Panc1 (cell line): ENCODE measurements at regions not wholly inside any gene's neighbourhood (a gene's known extent, or its start where the extent isn't known, plus 50 kb on each side); places are given as distances from the start of the nearest gene placed in this dataset.

Experiments used
- ATAC-seq: fragments of 200-7000 bp; cut with Tn5 transposase; 2 replicates; pipeline ENCODE4 v1.9.1; 2020; ENCODE audit warnings: mild to moderate bottlenecking, moderate library complexity
- BruUV-seq: library from RNA; stranded (reverse); fragments of 400-500 nt; replicated peaks from 2 replicates; lab custom pipeline; 2021; lab: Mats Ljungman, UMichigan
- CTCF ChIA-PET: fragments of 300-600 bp; sonication (Branson Sonifier 250); formaldehyde crosslinking; loops from one replicate; lab custom pipeline; 2022; ENCODE audit warnings: antibody characterized with exemption; lab: Charles Lee
- POLR2A ChIA-PET: fragments of 300-600 bp; sonication (Branson Sonifier 250); formaldehyde crosslinking; loops from one replicate; lab custom pipeline; 2022; ENCODE audit warnings: antibody characterized with exemption; lab: Charles Lee
- DNase-seq: peaks from one replicate; pipeline ENCODE4 v3.0.0-alpha.2; 2010; ENCODE audit warnings: low read depth, low spot score
- H3K27ac ChIP-seq: 2 replicates; pipeline ENCODE4 v1.5.1; 2011; ENCODE audit warnings: mild to moderate bottlenecking, low read length, inconsistent platforms
- H3K27me3 ChIP-seq: fragments of 200-500 bp; sonication (Bioruptor generic); 2 replicates; pipeline ENCODE4 v1.6.0; 2014; ENCODE audit warnings: low read length, inconsistent platforms; ENCODE audit not compliant: control insufficient read depth, insufficient read depth
- H3K36me3 ChIP-seq: fragments of 200-500 bp; sonication (Bioruptor generic); 2 replicates; pipeline ENCODE4 v1.5.1; 2014; ENCODE audit warnings: inconsistent platforms, mild to moderate bottlenecking, low read length, moderate library complexity; ENCODE audit not compliant: control insufficient read depth, insufficient read depth
- H3K4me1 ChIP-seq: 2 replicates; pipeline ENCODE4 v1.5.1; 2011; ENCODE audit warnings: inconsistent platforms, mild to moderate bottlenecking, low read length, moderate library complexity; ENCODE audit not compliant: control insufficient read depth, insufficient read depth
- H3K4me3 ChIP-seq, 2 experiments: 2 replicates each; pipeline ENCODE4 v1.5.1; 2011 to 2012; ENCODE audit warnings: low read depth in 2 of 2, low read length in 2 of 2, mild to moderate bottlenecking in 2 of 2, inconsistent platforms in 1 of 2, moderate library complexity in 1 of 2
- H3K9me3 ChIP-seq: fragments of 200-500 bp; sonication (Bioruptor generic); 2 replicates; pipeline ENCODE4 v1.5.1; 2014; ENCODE audit warnings: low read depth, mild to moderate bottlenecking, inconsistent platforms, low read length, moderate library complexity; ENCODE audit not compliant: control insufficient read depth, insufficient read depth
- POLR2AphosphoS5 ChIP-seq: IDR thresholded peaks from 2 replicates; pipeline ENCODE4 v1.6.1; 2012; ENCODE audit warnings: mild to moderate bottlenecking, low read depth, low read length, moderate library complexity
- SIN3A ChIP-seq: IDR thresholded peaks from 2 replicates; pipeline ENCODE4 v1.6.1; 2012; ENCODE audit warnings: low read depth, mild to moderate bottlenecking, low read length, moderate library complexity, borderline replicate concordance; ENCODE audit not compliant: insufficient read depth
- TCF7L2 ChIP-seq: IDR thresholded peaks from 2 replicates; pipeline ENCODE4 v1.6.1; 2011; ENCODE audit warnings: mild to moderate bottlenecking, low read depth, low read length, inconsistent platforms
- in situ Hi-C: cut with HindIII; loops from 2 replicates; pipeline ENCODE4 v1.10.0; 2016; ENCODE audit warnings: low sequenced_read_pairs, low pct_unique_long_range_greater_than_20kb
- intact Hi-C: fragments of 100-400 bp; cut with micrococcal nuclease; formaldehyde crosslinking; loops from one replicate; pipeline ENCODE4 v1.10.0; 2022; ENCODE audit not compliant: unreplicated experiment
- TF ChIP-seq, protein P1 (sequence below), 2 experiments: IDR thresholded peaks; 2 replicates each; pipeline ENCODE4 v1.6.1; 2011 to 2012; ENCODE audit warnings: low read depth in 2 of 2, control low read depth in 1 of 2, low read length in 1 of 2, mild to moderate bottlenecking in 1 of 2, moderate library complexity in 1 of 2; ENCODE audit not compliant: insufficient read depth in 1 of 2
- TF ChIP-seq, protein P2 (sequence below): fragments of 450-650 bp; IDR thresholded peaks from 2 replicates; pipeline ENCODE4 v1.5.1; 2017; ENCODE audit warnings: mild to moderate bottlenecking

GRCh38 chr6:150495126-150495525 is 104.6 kb upstream of the PLEKHG1 start:
- H3K4me3 ChIP-seq: no peak overlapping the region
- H3K36me3 ChIP-seq: no peaks in the 10 kb centered on the region
- TF ChIP-seq SIN3A (no peak), TCF7L2 (no peak), POLR2AphosphoS5 (no peak)
- TF ChIP-seq, protein P1, sequence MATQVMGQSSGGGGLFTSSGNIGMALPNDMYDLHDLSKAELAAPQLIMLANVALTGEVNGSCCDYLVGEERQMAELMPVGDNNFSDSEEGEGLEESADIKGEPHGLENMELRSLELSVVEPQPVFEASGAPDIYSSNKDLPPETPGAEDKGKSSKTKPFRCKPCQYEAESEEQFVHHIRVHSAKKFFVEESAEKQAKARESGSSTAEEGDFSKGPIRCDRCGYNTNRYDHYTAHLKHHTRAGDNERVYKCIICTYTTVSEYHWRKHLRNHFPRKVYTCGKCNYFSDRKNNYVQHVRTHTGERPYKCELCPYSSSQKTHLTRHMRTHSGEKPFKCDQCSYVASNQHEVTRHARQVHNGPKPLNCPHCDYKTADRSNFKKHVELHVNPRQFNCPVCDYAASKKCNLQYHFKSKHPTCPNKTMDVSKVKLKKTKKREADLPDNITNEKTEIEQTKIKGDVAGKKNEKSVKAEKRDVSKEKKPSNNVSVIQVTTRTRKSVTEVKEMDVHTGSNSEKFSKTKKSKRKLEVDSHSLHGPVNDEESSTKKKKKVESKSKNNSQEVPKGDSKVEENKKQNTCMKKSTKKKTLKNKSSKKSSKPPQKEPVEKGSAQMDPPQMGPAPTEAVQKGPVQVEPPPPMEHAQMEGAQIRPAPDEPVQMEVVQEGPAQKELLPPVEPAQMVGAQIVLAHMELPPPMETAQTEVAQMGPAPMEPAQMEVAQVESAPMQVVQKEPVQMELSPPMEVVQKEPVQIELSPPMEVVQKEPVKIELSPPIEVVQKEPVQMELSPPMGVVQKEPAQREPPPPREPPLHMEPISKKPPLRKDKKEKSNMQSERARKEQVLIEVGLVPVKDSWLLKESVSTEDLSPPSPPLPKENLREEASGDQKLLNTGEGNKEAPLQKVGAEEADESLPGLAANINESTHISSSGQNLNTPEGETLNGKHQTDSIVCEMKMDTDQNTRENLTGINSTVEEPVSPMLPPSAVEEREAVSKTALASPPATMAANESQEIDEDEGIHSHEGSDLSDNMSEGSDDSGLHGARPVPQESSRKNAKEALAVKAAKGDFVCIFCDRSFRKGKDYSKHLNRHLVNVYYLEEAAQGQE (IDR thresholded peaks at IDR 0.05; ENCODE audit: insufficient read depth in 1 of 2, low read depth in 2 of 2, low read length in 1 of 2): no peak
- TF ChIP-seq, protein P2, sequence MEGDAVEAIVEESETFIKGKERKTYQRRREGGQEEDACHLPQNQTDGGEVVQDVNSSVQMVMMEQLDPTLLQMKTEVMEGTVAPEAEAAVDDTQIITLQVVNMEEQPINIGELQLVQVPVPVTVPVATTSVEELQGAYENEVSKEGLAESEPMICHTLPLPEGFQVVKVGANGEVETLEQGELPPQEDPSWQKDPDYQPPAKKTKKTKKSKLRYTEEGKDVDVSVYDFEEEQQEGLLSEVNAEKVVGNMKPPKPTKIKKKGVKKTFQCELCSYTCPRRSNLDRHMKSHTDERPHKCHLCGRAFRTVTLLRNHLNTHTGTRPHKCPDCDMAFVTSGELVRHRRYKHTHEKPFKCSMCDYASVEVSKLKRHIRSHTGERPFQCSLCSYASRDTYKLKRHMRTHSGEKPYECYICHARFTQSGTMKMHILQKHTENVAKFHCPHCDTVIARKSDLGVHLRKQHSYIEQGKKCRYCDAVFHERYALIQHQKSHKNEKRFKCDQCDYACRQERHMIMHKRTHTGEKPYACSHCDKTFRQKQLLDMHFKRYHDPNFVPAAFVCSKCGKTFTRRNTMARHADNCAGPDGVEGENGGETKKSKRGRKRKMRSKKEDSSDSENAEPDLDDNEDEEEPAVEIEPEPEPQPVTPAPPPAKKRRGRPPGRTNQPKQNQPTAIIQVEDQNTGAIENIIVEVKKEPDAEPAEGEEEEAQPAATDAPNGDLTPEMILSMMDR: no peak
- BruUV-seq: no TSS peak
- H3K4me1 ChIP-seq: no peaks in the 10 kb centered on the region
- intact Hi-C loops (no loop called here), in situ Hi-C loops (no loop called here)
- DNase-seq: no peak
- ChIA-PET POLR2A (no interaction called here), CTCF (no interaction called here)
- no peak for ATAC-seq
- H3K9me3 ChIP-seq: no peaks in the 10 kb centered on the region
- no peaks in the 10 kb centered on the region for H3K27me3 ChIP-seq
- no peak overlapping the region for H3K27ac ChIP-seq

GRCh38 chr6:150496629-150497028 is 103.1 kb upstream of the PLEKHG1 start:
- ChIA-PET CTCF (no interaction called here), POLR2A (no interaction called here)
- no peaks in the 10 kb centered on the region for H3K4me1 ChIP-seq
- no peaks in the 10 kb centered on the region for H3K36me3 ChIP-seq
- no peaks in the 10 kb centered on the region for H3K27me3 ChIP-seq
- H3K4me3 ChIP-seq: no peak overlapping the region
- in situ Hi-C loops (no loop called here), intact Hi-C loops (no loop called here)
- DNase-seq: no peak
- no peak for ATAC-seq
- BruUV-seq: no TSS peak
- TF ChIP-seq SIN3A (no peak), POLR2AphosphoS5 (no peak), TCF7L2 (no peak)
- TF ChIP-seq, protein P2: no peak
- TF ChIP-seq, protein P1 (IDR thresholded peaks at IDR 0.05; ENCODE audit: insufficient read depth in 1 of 2, low read depth in 2 of 2, low read length in 1 of 2): no peak
- no peak overlapping the region for H3K27ac ChIP-seq
- H3K9me3 ChIP-seq: no peaks in the 10 kb centered on the region
